ENCODE measurements at regions not wholly inside any gene's neighbourhood (a gene's known extent, or its start where the extent isn't known, plus 50 kb on each side); places are given as distances from the start of the nearest gene placed in this dataset.

DNA sequence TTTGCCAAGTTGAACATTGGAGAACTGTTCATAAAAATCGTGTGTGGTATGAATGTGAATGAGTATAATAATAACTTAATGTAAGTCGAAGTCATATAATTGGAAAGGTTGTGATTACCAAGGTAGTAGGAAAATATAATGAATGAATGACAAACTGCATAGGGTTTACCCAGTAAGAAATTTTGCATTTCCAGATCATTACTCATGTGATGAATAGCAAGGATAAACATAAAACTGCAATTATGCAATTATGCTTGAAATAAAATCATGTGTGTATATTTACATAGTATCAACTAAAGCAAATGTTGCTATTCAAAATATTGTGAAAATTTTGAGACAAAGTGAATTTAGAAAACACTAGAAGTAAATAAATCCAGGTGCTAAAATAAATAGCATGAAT is 1108.7 kb upstream of the TMEFF2 start:
- Histone ChIP-seq H3K9me3 (ENCODE audit: severe bottlenecking) (no peaks in the 10 kb centered on the region), H3K27ac (ENCODE audit: poor library complexity, severe bottlenecking) (no peak overlapping the region), H3K27me3 (ENCODE audit: insufficient read depth, poor library complexity, severe bottlenecking) (no peaks in the 10 kb centered on the region), H3K4me1 (ENCODE audit: insufficient read depth, poor library complexity, severe bottlenecking) (no peaks in the 10 kb centered on the region), H3K4me3 (ENCODE audit: severe bottlenecking) (no peak overlapping the region), H3K36me3 (ENCODE audit: low read depth) (no peaks in the 10 kb centered on the region)
- TF ChIP-seq, protein P1, sequence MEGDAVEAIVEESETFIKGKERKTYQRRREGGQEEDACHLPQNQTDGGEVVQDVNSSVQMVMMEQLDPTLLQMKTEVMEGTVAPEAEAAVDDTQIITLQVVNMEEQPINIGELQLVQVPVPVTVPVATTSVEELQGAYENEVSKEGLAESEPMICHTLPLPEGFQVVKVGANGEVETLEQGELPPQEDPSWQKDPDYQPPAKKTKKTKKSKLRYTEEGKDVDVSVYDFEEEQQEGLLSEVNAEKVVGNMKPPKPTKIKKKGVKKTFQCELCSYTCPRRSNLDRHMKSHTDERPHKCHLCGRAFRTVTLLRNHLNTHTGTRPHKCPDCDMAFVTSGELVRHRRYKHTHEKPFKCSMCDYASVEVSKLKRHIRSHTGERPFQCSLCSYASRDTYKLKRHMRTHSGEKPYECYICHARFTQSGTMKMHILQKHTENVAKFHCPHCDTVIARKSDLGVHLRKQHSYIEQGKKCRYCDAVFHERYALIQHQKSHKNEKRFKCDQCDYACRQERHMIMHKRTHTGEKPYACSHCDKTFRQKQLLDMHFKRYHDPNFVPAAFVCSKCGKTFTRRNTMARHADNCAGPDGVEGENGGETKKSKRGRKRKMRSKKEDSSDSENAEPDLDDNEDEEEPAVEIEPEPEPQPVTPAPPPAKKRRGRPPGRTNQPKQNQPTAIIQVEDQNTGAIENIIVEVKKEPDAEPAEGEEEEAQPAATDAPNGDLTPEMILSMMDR (IDR thresholded peaks at IDR 0.05; ENCODE audit: poor library complexity, severe bottlenecking): no peak
- no peak for ATAC-seq (ENCODE audit: low read depth)
- no peak for DNase-seq (ENCODE audit: low spot score)

DNA sequence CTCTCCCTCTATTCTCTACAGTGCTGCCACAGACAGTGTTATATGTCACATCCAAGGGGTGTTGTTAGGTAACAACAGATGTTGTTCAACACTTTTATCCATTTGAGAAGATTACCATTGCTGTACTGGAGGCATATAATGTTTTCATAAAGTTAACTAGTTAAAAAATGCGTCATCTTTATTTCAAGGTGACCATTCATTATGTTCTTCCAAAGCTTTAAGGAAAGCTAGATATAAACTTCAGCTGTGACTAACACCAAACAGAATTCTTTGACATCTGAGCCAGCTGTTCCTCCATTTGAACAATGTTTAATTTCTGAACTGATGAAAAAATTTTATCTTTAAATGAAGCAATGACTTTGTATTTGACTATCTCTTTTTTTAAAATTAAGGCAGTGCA is 1099.6 kb upstream of the TMEFF2 start:
- no peak overlapping the region for H3K27ac ChIP-seq (ENCODE audit: poor library complexity, severe bottlenecking)
- TF ChIP-seq, protein P1 (IDR thresholded peaks at IDR 0.05; ENCODE audit: poor library complexity, severe bottlenecking): no peak

DNA sequence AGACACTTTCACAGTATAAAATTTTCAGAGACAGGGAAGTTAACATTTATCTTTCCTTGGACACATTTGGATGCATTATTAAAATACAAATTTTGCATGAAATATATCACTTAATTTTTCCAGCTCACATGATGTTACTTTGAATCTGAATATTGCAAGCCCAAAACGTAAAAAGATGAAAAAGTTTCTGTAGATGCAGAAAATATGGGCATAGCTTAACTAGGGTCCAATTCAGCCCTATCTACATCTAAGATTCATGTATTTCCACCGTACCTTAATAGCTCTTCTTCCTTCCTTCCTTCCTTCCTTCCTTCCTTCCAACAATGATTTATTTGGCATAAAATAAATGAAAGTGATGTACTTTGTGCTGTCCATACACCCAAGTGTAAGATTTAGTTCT is 1084.6 kb upstream of the TMEFF2 start:
- no peaks in the 10 kb centered on the region for H3K36me3 ChIP-seq (ENCODE audit: low read depth)
- no peak overlapping the region for H3K27ac ChIP-seq (ENCODE audit: poor library complexity, severe bottlenecking)
- H3K9me3 ChIP-seq (ENCODE audit: severe bottlenecking): no peaks in the 10 kb centered on the region
- no peak overlapping the region for H3K4me3 ChIP-seq (ENCODE audit: severe bottlenecking)
- DNase-seq (ENCODE audit: low spot score): no peak
- TF ChIP-seq, protein P1 (IDR thresholded peaks at IDR 0.05; ENCODE audit: poor library complexity, severe bottlenecking): no peak
- no peak for ATAC-seq (ENCODE audit: low read depth)
- H3K27me3 ChIP-seq (ENCODE audit: insufficient read depth, poor library complexity, severe bottlenecking): no peaks in the 10 kb centered on the region
- H3K4me1 ChIP-seq (ENCODE audit: insufficient read depth, poor library complexity, severe bottlenecking): no peaks in the 10 kb centered on the region

More for the DNA sequence above, 1099.6 kb upstream of the TMEFF2 start:
- no peaks in the 10 kb centered on the region for H3K27me3 ChIP-seq (ENCODE audit: insufficient read depth, poor library complexity, severe bottlenecking)
- no peak for ATAC-seq (ENCODE audit: low read depth)
- no peaks in the 10 kb centered on the region for H3K36me3 ChIP-seq (ENCODE audit: low read depth)
- H3K4me3 ChIP-seq (ENCODE audit: severe bottlenecking): no peak overlapping the region
- no peaks in the 10 kb centered on the region for H3K9me3 ChIP-seq (ENCODE audit: severe bottlenecking)
- H3K4me1 ChIP-seq (ENCODE audit: insufficient read depth, poor library complexity, severe bottlenecking): no peaks in the 10 kb centered on the region
- no peak for DNase-seq (ENCODE audit: low spot score)

DNA sequence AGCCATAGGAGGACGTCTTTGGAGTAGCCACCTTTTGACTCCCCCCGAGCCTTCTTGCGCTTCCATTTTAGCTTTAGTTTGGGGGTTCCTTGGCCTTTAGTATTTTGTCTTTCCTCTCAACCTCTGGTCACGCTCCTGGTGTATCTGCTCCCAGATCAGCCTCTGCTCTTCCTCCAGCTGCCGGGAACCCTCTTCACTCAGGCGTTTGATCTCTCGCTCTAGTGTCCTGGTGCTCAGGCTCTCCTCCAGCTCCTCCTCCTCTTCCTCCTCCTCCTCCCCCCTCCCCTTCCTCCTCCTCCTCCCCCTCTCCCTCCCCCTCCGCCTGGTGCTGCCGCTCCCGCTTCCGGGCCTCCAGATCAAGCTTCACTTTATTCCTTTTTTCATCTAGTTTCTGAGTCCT is 1082.3 kb upstream of the TMEFF2 start:
- Histone ChIP-seq H3K36me3 (ENCODE audit: low read depth) (no peaks in the 10 kb centered on the region), H3K4me1 (ENCODE audit: insufficient read depth, poor library complexity, severe bottlenecking) (no peaks in the 10 kb centered on the region), H3K27ac (ENCODE audit: poor library complexity, severe bottlenecking) (no peak overlapping the region), H3K4me3 (ENCODE audit: severe bottlenecking) (no peak overlapping the region), H3K27me3 (ENCODE audit: insufficient read depth, poor library complexity, severe bottlenecking) (no peaks in the 10 kb centered on the region), H3K9me3 (ENCODE audit: severe bottlenecking) (no peaks in the 10 kb centered on the region)
- no peak for ATAC-seq (ENCODE audit: low read depth)
- no peak for DNase-seq (ENCODE audit: low spot score)
- TF ChIP-seq, protein P1 (IDR thresholded peaks at IDR 0.05; ENCODE audit: poor library complexity, severe bottlenecking): no peak

DNA sequence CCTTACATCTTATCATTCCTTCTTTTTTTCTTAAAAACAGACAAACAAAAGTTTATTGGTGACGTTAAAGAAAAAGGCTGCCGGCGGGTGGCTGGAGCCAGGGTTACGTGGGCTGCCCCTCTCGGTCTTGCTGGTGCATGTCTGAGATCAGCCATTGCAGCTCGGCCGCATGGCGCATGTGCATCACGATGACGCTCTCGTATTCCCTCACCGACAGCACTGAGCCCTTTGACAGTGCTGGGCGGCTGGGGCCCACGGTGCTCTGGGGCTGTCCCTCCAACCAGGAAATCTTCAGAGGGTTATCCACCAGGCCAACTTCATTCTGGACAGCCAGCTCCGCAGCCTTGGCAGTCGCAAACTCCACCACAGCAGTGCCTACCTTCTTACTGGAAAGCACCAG is 1081.8 kb upstream of the TMEFF2 start:
- Histone ChIP-seq H3K27me3 (ENCODE audit: insufficient read depth, poor library complexity, severe bottlenecking) (no peaks in the 10 kb centered on the region), H3K27ac (ENCODE audit: poor library complexity, severe bottlenecking) (no peak overlapping the region), H3K4me3 (ENCODE audit: severe bottlenecking) (no peak overlapping the region), H3K9me3 (ENCODE audit: severe bottlenecking) (no peaks in the 10 kb centered on the region), H3K36me3 (ENCODE audit: low read depth) (no peaks in the 10 kb centered on the region), H3K4me1 (ENCODE audit: insufficient read depth, poor library complexity, severe bottlenecking) (no peaks in the 10 kb centered on the region)
- no peak for DNase-seq (ENCODE audit: low spot score)
- TF ChIP-seq, protein P1 (IDR thresholded peaks at IDR 0.05; ENCODE audit: poor library complexity, severe bottlenecking): no peak
- no peak for ATAC-seq (ENCODE audit: low read depth)
